Gastrocnemius medialis (tissue), 4 donors: ENCODE measurements at regions not wholly inside any gene's neighbourhood (a gene's known extent, or its start where the extent isn't known, plus 50 kb on each side); places are given as distances from the start of the nearest gene placed in this dataset.

Experiments used
- ATAC-seq, 2 donors: fragments of 150-250 bp; one replicate each; pipeline ENCODE4 v1.9.1; 2016
- DNase-seq, 2 donors: peaks; one replicate each; pipeline ENCODE4 v3.0.0-alpha.2; 2019
- H3K27ac ChIP-seq, 4 donors: fragments of 200-600 bp; sonication (generic); 1 replicate in 1 of 4; 2 replicates in 3 of 4; pipeline ENCODE4 v1.5.1; 2016 to 2018; ENCODE audit warnings: mild to moderate bottlenecking in 2 of 4, moderate library complexity in 1 of 4
- H3K27me3 ChIP-seq, 3 donors: fragments of 200-600 bp; sonication (generic) in 2 of 3; 1 replicate in 1 of 3; 2 replicates in 2 of 3; pipeline versions ENCODE4 v1.5.1 to v1.6.0; 2016 to 2019; ENCODE audit warnings: mild to moderate bottlenecking in 1 of 3, moderate library complexity in 1 of 3
- H3K36me3 ChIP-seq, 2 donors: fragments of 200-600 bp; sonication (generic) in 1 of 2; one replicate each; pipeline ENCODE4 v1.5.1; 2017 to 2018
- H3K4me1 ChIP-seq, 2 donors: fragments of 200-600 bp; sonication (generic) in 1 of 2; one replicate each; pipeline ENCODE4 v1.5.1; 2016 to 2017; ENCODE audit warnings: mild to moderate bottlenecking in 2 of 2
- H3K4me3 ChIP-seq, 4 donors: fragments of 200-600 bp; sonication (generic) in 3 of 4; 1 replicate in 1 of 4; 2 replicates in 3 of 4; pipeline ENCODE4 v1.5.1; 2016 to 2019; ENCODE audit warnings: mild to moderate bottlenecking in 2 of 4
- H3K9me3 ChIP-seq, 3 donors: fragments of 200-600 bp; sonication (generic) in 2 of 3; 1 replicate in 1 of 3; 2 replicates in 2 of 3; pipeline ENCODE4 v1.5.1; 2016 to 2019
- CTCF ChIP-seq, 5 experiments: fragments of 450-650 bp in 3 of 5; fragments of 200-600 bp in 2 of 5; sonication (generic) in 2 of 5; IDR thresholded peaks in 4 of 5; conservative IDR thresholded peaks in 1 of 5; 1 replicate in 4 of 5; 2 replicates in 1 of 5; pipeline ENCODE4 v1.5.1; 2016 to 2019; ENCODE audit warnings: antibody characterized with exemption in 5 of 5, mild to moderate bottlenecking in 3 of 5, moderate library complexity in 3 of 5
- POLR2A ChIP-seq, 2 donors: fragments of 450-650 bp; IDR thresholded peaks; one replicate each; pipeline ENCODE4 v1.6.1; 2017; ENCODE audit warnings: antibody characterized with exemption in 2 of 2, mild to moderate bottlenecking in 2 of 2, moderate library complexity in 2 of 2
- in situ Hi-C, 4 donors: fragments of 200-750 bp; cut with MboI; loops; one replicate each; pipeline versions ENCODE4 v1.15.0 to v1.8.0; 2017; ENCODE audit warnings: low sequenced_read_pairs in 4 of 4
- intact Hi-C: fragments of 100-400 bp; cut with DNase I; formaldehyde crosslinking; loops from one replicate; pipeline ENCODE4 v1.15.1; 2023; ENCODE audit warnings: low total_unique reads

DNA sequence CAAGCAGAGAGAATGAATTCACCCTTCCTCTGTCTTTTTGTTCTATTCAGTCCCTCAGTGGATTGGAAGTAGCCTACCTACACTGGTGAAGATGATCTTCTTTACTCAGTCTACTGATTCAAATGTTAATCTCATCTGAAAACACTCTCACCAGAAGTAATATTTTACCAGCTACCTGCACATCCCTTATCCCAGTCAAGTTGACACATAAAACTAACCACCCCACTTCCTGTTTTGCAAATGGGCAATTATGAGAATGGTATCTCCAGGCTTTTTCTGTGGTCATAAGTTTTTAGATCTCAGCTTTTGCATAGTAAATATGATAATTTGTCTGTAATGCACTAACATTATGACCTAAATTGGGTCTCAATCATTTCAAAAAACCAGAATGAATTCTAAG is 228.8 kb upstream of the ECI2 start:
- TF ChIP-seq POLR2A (IDR thresholded peaks at IDR 0.05) (no peak), CTCF (IDR thresholded peaks at IDR 0.05 in 4 of 5, conservative IDR thresholded peaks at IDR 0.05 in 1 of 5) (no peak)
- no peak for DNase-seq
- Histone ChIP-seq H3K36me3 (no peaks in the 10 kb centered on the region), H3K9me3 (no peaks in the 10 kb centered on the region), H3K27me3 (no peaks in the 10 kb centered on the region), H3K27ac (no peak overlapping the region), H3K4me1 (peaks cover 11 to 18% of the 10 kb centered on the region in 2 donors), H3K4me3 (no peak overlapping the region)
- intact Hi-C loops = no loop called here
- in situ Hi-C loops = no loop called here
- ATAC-seq = no peak

- Histone ChIP-seq H3K27ac (no peak overlapping the region), H3K27me3 (no peaks in the 10 kb centered on the region), H3K9me3 (no peaks in the 10 kb centered on the region), H3K4me3 (no peak overlapping the region), H3K4me1 (peaks cover 10 to 16% of the 10 kb centered on the region in 2 donors), H3K36me3 (no peaks in the 10 kb centered on the region)
- ATAC-seq = no peak
- no peak for DNase-seq
- TF ChIP-seq CTCF (IDR thresholded peaks at IDR 0.05 in 4 of 5, conservative IDR thresholded peaks at IDR 0.05 in 1 of 5) (no peak), POLR2A (IDR thresholded peaks at IDR 0.05) (no peak)
- intact Hi-C loops (no loop called here), in situ Hi-C loops (no loop called here)
Measured at GRCh38 chr6:4363656-4364055, 228.3 kb upstream of the ECI2 start.

- ATAC-seq (no peak), DNase-seq (no peak)
- Histone ChIP-seq H3K27me3 (no peaks in the 10 kb centered on the region), H3K4me1 (peaks cover 8 to 13% of the 10 kb centered on the region in 2 donors), H3K36me3 (no peaks in the 10 kb centered on the region), H3K4me3 (no peak overlapping the region), H3K27ac (no peak overlapping the region), H3K9me3 (no peaks in the 10 kb centered on the region)
- in situ Hi-C loops (no loop called here), intact Hi-C loops (no loop called here)
- TF ChIP-seq CTCF (IDR thresholded peaks at IDR 0.05 in 4 of 5, conservative IDR thresholded peaks at IDR 0.05 in 1 of 5) (no peak), POLR2A (IDR thresholded peaks at IDR 0.05) (no peak)
Measured at GRCh38 chr6:4362326-4362725, 227.0 kb upstream of the ECI2 start.

GRCh38 chr6:4360920-4361319 is 225.5 kb upstream of the ECI2 start:
- no peak for ATAC-seq
- DNase-seq = no peak
- in situ Hi-C loops = no loop called here
- no peaks in the 10 kb centered on the region for H3K36me3 ChIP-seq
- H3K27ac ChIP-seq = peak overlapping the region in 1 of 4 donors; percentile 95
- intact Hi-C loops = loop anchor here (1.0 kb wide), 1 partner anchor 8 kb away; no protein-coding TSS in a partner anchor
- TF ChIP-seq POLR2A (IDR thresholded peaks at IDR 0.05) (no peak), CTCF (IDR thresholded peaks at IDR 0.05 in 4 of 5, conservative IDR thresholded peaks at IDR 0.05 in 1 of 5) (no peak)
- H3K27me3 ChIP-seq = no peaks in the 10 kb centered on the region
- H3K9me3 ChIP-seq = no peaks in the 10 kb centered on the region
- H3K4me3 ChIP-seq = no peak overlapping the region
- H3K4me1 ChIP-seq = peaks cover 8 to 13% of the 10 kb centered on the region in 2 donors
